Natural killer cell (primary cell): ENCODE measurements at regions not wholly inside any gene's neighbourhood (a gene's known extent, or its start where the extent isn't known, plus 50 kb on each side); places are given as distances from the start of the nearest gene placed in this dataset.
A peak's percentile ranks its signal among the peaks of the same experiment; 100 is the strongest.
"Not testable (repeated sequence)": the region's sequence is repeated elsewhere in the genome, so short reads cannot be mapped to it uniquely, and the experiment has no call there.

Experiments used
- ATAC-seq, 3 donors: fragments of 150-1000 bp in 2 of 3; fragments of 200-7000 bp in 1 of 3; cut with Tn5 transposase; 1 replicate in 1 of 3; 2 replicates in 2 of 3; pipeline ENCODE4 v1.10.0; 2021; ENCODE audit warnings: mild to moderate bottlenecking in 2 of 3, moderate library complexity in 2 of 3
- DNase-seq, 2 donors: peaks; one replicate each; pipeline versions ENCODE4 v3.0.0 to v3.0.0-alpha.2; 2013 to 2021; ENCODE audit warnings: mixed read lengths in 1 of 2
- H3K27ac ChIP-seq: one replicate; pipeline ENCODE4 v1.5.1; 2013; ENCODE audit warnings: mild to moderate bottlenecking, low read length
- H3K27me3 ChIP-seq: one replicate; pipeline ENCODE4 v1.6.1; 2013; ENCODE audit warnings: low read length; ENCODE audit not compliant: control insufficient read depth, insufficient read depth
- H3K36me3 ChIP-seq: one replicate; pipeline ENCODE4 v1.6.1; 2013; ENCODE audit warnings: low read length; ENCODE audit not compliant: control insufficient read depth, insufficient read depth
- H3K4me1 ChIP-seq: one replicate; pipeline ENCODE4 v1.6.1; 2013; ENCODE audit warnings: low read length; ENCODE audit not compliant: control insufficient read depth, insufficient read depth
- H3K4me3 ChIP-seq: one replicate; pipeline ENCODE4 v1.5.1; 2013; ENCODE audit warnings: low read length
- H3K9me3 ChIP-seq: one replicate; pipeline ENCODE4 v1.6.1; 2013; ENCODE audit warnings: low read length; ENCODE audit not compliant: control insufficient read depth, insufficient read depth
- H3K27ac Mint-ChIP-seq, 2 donors: one replicate each; pipeline ENCODE4 v1.8.0; 2022; ENCODE audit warnings: mild to moderate bottlenecking in 2 of 2, mixed read lengths in 2 of 2, moderate library complexity in 1 of 2
- H3K27me3 Mint-ChIP-seq, 2 donors: one replicate each; pipeline ENCODE4 v1.8.0; 2022; ENCODE audit warnings: low read depth in 2 of 2, mixed read lengths in 2 of 2
- H3K36me3 Mint-ChIP-seq: one replicate; pipeline ENCODE4 v1.8.0; 2022; ENCODE audit warnings: mixed read lengths
- H3K4me1 Mint-ChIP-seq, 2 donors: one replicate each; pipeline ENCODE4 v1.8.0; 2022; ENCODE audit warnings: mixed read lengths in 2 of 2
- H3K4me3 Mint-ChIP-seq: one replicate; pipeline ENCODE4 v1.8.0; 2022; ENCODE audit warnings: mild to moderate bottlenecking, moderate library complexity, mixed read lengths
- H3K9me3 Mint-ChIP-seq, 2 donors: one replicate each; pipeline ENCODE4 v1.8.0; 2022; ENCODE audit warnings: mixed read lengths in 2 of 2
- WGBS: methylation state at CpG from one replicate; pipeline ENCODE4 v1.1.7; 2013; ENCODE audit warnings: missing lambda C conversion rate; ENCODE audit not compliant: insufficient coverage; 5-methylcytosine and 5-hydroxymethylcytosine counted together
- intact Hi-C: fragments of 100-400 bp; cut with micrococcal nuclease; formaldehyde crosslinking; loops from one replicate; pipeline ENCODE4 v1.14.2; 2022
- TF ChIP-seq, protein P1 (sequence below): fragments of 200-600 bp; IDR thresholded peaks from one replicate; pipeline ENCODE4 v1.8.0; 2022; ENCODE audit warnings: antibody characterized with exemption

DNA sequence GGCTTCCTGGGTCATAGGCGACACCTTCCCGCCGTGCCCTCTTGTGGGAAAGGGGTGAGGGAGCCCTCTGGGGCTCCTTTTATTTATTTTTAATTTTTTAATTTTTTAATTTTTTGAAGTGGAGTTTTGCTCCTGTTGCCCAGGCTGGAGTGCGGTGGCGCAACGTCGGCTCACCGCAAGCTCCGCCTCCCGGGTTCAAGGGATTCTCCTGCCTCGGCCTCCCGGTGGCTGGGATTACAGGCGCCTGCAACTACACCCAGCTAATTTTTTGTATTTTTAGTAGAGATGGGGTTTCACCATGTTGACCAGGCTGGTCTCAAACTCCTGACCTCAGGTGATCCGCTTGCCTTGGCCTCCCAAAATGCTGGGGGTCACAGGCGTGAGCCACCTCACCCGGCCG is 49.9 kb upstream of the ELFN1 start:
- H3K27ac Mint-ChIP-seq, H3K36me3 Mint-ChIP-seq, H3K4me3 ChIP-seq, H3K9me3 ChIP-seq, H3K4me1 Mint-ChIP-seq, H3K4me3 Mint-ChIP-seq, H3K36me3 ChIP-seq, H3K4me1 ChIP-seq, H3K9me3 Mint-ChIP-seq, intact Hi-C loops, ATAC-seq, H3K27me3 ChIP-seq, DNase-seq, H3K27ac ChIP-seq, H3K27me3 Mint-ChIP-seq: not testable (repeated sequence)
- WGBS, result 91% methylated on average over 15 of the region's 17 CpGs

DNA sequence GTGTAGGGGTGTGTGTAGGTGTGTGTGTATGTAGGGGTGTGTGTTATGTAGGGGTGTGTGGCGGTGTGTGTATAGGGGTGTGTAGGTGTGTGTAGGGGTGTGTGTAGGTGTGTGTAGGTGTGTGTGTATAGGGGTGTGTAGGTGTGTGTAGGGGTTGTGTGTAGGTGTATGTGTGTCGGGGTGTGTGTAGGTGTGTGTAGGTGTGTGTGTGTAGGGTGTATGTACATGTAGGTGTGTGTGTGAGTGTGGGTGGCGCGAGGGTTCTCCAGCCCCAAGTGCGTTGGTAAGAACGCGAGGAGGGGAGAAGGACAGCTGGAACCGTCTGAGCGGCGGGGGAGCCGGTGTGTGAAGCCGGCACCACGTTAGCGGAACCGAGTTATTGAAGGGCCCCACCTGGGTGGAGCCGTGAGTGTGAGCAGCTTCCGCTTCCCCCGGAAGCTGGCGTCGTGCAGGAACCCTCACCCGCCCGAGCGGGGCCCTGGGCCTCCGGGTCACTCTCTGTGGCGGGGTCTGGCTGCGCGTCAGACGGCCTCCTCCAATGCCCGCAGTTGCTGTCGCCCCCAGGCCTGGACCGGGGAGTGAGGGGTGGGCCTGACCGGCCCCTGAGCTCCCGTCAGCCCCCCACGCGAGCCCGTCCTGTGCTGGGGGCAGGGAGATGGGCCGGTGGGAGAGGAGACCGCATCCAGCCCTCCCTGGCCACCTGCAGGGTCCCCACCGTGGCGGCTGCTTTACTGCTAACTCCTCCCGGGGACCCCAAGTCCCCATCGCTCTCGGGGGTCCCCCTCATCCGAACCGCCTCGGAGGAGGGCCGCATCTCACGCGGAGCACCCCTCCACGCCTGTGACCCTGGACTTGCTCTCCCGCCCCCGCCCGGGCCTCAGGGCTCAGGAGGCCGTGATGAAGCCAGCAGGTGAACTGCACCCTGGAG is 49.6 kb upstream of the PSMG3 start:
- 95% methylated on average over 54 of the region's 54 CpGs for WGBS
- DNase-seq (no peak), ATAC-seq (peak in 2 of 3 donors; percentile 18 to 37)
- Histone ChIP-seq H3K4me3 (no peak overlapping the region), H3K27ac (no peak overlapping the region), H3K36me3 (no peaks in the 10 kb centered on the region), H3K4me1 (no peaks in the 10 kb centered on the region), H3K27me3 (no peaks in the 10 kb centered on the region), H3K9me3 (no peaks in the 10 kb centered on the region)
- TF ChIP-seq, protein P1, sequence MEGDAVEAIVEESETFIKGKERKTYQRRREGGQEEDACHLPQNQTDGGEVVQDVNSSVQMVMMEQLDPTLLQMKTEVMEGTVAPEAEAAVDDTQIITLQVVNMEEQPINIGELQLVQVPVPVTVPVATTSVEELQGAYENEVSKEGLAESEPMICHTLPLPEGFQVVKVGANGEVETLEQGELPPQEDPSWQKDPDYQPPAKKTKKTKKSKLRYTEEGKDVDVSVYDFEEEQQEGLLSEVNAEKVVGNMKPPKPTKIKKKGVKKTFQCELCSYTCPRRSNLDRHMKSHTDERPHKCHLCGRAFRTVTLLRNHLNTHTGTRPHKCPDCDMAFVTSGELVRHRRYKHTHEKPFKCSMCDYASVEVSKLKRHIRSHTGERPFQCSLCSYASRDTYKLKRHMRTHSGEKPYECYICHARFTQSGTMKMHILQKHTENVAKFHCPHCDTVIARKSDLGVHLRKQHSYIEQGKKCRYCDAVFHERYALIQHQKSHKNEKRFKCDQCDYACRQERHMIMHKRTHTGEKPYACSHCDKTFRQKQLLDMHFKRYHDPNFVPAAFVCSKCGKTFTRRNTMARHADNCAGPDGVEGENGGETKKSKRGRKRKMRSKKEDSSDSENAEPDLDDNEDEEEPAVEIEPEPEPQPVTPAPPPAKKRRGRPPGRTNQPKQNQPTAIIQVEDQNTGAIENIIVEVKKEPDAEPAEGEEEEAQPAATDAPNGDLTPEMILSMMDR, result no peak
- H3K27me3 Mint-ChIP-seq, result peaks cover 0 to 6% of the 10 kb centered on the region in 2 donors
- no peaks in the 10 kb centered on the region for H3K4me1 Mint-ChIP-seq
- intact Hi-C loops, result no loop called here
- no peak overlapping the region for H3K27ac Mint-ChIP-seq
- no peaks in the 10 kb centered on the region for H3K9me3 Mint-ChIP-seq
- H3K36me3 Mint-ChIP-seq, result no peaks in the 10 kb centered on the region
- no peak overlapping the region for H3K4me3 Mint-ChIP-seq
